Lower lobe of right lung (tissue), 2 donors: ENCODE measurements at regions not wholly inside any gene's neighbourhood (a gene's known extent, or its start where the extent isn't known, plus 50 kb on each side); places are given as distances from the start of the nearest gene placed in this dataset.

Experiments used
- ATAC-seq, 2 donors: fragments of 200-7000 bp; cut with Tn5 transposase; one replicate each; pipeline ENCODE4 v1.9.1; 2020 to 2022; ENCODE audit warnings: mild to moderate bottlenecking in 2 of 2, moderate library complexity in 2 of 2
- DNase-seq: peaks from one replicate; pipeline ENCODE4 v3.0.0-alpha.2; 2020
- H3K27ac ChIP-seq: fragments of 200-600 bp; one replicate; pipeline ENCODE4 v1.8.0; 2022
- H3K27me3 ChIP-seq: fragments of 200-600 bp; one replicate; pipeline ENCODE4 v1.8.0; 2022; ENCODE audit warnings: low read depth
- H3K36me3 ChIP-seq: fragments of 200-600 bp; one replicate; pipeline ENCODE4 v1.8.0; 2022; ENCODE audit warnings: mild to moderate bottlenecking
- H3K4me1 ChIP-seq: fragments of 200-600 bp; one replicate; pipeline ENCODE4 v1.8.0; 2022
- H3K4me3 ChIP-seq: fragments of 200-600 bp; one replicate; pipeline ENCODE4 v1.8.0; 2022; ENCODE audit warnings: mild to moderate bottlenecking
- H3K9me3 ChIP-seq: fragments of 200-600 bp; one replicate; pipeline ENCODE4 v1.8.0; 2022
- intact Hi-C: fragments of 100-400 bp; cut with DNase I; formaldehyde crosslinking; loops from one replicate; pipeline ENCODE4 v1.11.0; 2022
- TF ChIP-seq, protein P1 (sequence below): fragments of 200-600 bp; IDR thresholded peaks from one replicate; pipeline ENCODE4 v1.8.0; 2022; ENCODE audit warnings: antibody characterized with exemption, mild to moderate bottlenecking
- donor health status: DM: no; HTN: yes; CAD: no; lungs with severe emphysema.

DNA sequence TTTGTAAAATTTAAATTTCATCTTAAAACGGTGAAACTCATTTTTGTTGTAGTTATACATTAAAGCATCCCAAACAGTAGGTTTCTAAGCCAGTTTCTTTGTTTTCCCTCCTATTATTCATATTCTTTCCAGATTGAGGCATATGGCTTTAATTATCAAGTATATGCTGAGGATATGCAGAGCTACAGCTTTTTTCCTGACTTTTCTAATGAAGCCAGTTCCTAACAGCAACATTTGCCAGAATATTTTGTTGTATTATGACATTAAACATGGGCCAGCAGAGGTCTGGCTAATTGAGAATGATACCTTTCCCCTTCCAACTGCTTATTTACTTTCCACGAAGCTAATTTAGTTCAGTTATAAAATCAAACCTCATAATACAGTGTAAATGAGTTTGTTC lies 75.3 kb downstream of the SLIT2 start:
- ATAC-seq (no peak), DNase-seq (no peak)
- no peak overlapping the region for H3K4me3 ChIP-seq
- H3K27me3 ChIP-seq = no peaks in the 10 kb centered on the region
- H3K9me3 ChIP-seq = no peaks in the 10 kb centered on the region
- H3K4me1 ChIP-seq = no peaks in the 10 kb centered on the region
- intact Hi-C loops = no loop called here
- H3K27ac ChIP-seq = no peak overlapping the region
- TF ChIP-seq, protein P1, sequence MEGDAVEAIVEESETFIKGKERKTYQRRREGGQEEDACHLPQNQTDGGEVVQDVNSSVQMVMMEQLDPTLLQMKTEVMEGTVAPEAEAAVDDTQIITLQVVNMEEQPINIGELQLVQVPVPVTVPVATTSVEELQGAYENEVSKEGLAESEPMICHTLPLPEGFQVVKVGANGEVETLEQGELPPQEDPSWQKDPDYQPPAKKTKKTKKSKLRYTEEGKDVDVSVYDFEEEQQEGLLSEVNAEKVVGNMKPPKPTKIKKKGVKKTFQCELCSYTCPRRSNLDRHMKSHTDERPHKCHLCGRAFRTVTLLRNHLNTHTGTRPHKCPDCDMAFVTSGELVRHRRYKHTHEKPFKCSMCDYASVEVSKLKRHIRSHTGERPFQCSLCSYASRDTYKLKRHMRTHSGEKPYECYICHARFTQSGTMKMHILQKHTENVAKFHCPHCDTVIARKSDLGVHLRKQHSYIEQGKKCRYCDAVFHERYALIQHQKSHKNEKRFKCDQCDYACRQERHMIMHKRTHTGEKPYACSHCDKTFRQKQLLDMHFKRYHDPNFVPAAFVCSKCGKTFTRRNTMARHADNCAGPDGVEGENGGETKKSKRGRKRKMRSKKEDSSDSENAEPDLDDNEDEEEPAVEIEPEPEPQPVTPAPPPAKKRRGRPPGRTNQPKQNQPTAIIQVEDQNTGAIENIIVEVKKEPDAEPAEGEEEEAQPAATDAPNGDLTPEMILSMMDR = no peak
- no peaks in the 10 kb centered on the region for H3K36me3 ChIP-seq

DNA sequence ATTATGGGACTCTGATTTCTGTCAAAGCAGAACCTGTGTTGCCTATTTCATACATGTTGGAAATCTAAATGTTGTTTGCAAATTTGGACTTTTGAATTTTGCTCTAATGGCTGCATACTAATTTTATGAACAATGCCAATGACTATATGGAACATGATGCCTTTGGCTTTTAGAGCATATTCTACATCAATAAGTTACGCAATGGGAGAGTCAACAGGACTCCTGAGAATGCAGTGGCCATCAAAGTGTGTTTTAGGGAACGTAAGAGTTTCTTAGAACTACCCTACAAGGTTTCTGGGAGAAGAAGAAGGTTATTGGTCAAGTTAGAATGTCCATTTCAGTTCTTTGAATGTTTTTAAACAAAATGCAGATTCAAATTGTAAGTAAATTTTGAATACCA lies 76.1 kb downstream of the SLIT2 start:
- no peak for DNase-seq

DNA sequence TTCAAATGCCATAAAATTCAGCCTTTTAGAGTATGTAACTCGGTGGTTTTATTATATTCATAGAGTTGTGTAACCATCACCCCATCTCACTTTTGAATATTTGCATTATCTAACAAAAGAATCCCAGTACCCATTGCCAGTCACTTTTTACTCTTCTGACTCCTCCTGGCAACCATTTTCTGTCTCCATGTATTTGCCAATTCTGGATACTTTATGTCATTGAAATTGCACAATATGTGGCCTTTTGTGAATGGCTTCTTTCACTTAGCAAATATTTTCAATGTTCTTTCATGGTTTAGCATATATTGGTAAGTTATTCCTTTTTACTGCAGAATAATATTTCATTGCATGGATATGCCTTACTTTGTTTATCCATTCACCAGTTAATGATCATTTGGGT lies 79.9 kb downstream of the SLIT2 start:
- TF ChIP-seq, protein P1 = no peak
- no peaks in the 10 kb centered on the region for H3K4me1 ChIP-seq
- intact Hi-C loops = no loop called here
- no peak overlapping the region for H3K27ac ChIP-seq
- no peaks in the 10 kb centered on the region for H3K27me3 ChIP-seq
- H3K9me3 ChIP-seq = no peaks in the 10 kb centered on the region
- H3K36me3 ChIP-seq = no peaks in the 10 kb centered on the region
- H3K4me3 ChIP-seq = no peak overlapping the region
- DNase-seq = no peak
- ATAC-seq = no peak

More for the DNA sequence above, 76.1 kb downstream of the SLIT2 start:
- TF ChIP-seq, protein P1 = no peak
- Histone ChIP-seq H3K36me3 (no peaks in the 10 kb centered on the region), H3K4me1 (no peaks in the 10 kb centered on the region), H3K27me3 (no peaks in the 10 kb centered on the region), H3K9me3 (no peaks in the 10 kb centered on the region), H3K4me3 (no peak overlapping the region), H3K27ac (no peak overlapping the region)
- ATAC-seq = no peak
- intact Hi-C loops = no loop called here

DNA sequence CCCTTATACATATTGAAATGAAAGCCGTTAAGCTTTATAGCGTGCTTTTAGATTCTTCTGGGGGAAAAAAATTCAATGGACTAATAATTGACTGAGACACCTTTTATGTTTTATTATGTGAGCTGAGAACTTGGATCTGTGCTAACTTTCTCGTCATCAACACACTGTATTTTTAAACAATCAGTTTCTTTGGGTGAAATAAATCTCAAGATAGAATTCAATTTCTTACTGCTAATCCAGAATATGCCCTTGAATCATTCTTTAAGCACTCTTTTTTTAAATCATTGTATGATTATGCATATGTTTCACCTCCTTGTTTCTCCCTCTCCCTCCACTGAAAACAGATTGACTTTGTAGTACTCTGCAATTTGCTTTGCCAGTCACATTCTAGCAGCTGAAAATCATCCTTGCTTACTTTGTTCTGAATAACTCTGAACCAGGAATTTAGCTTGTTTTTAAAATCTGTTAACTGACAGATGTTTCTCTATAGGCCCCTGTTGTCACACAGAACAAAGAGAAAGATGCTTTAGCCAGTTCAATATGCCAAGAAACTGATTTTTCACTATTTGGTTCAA lies 81.5 kb downstream of the SLIT2 start:
- DNase-seq (no peak), ATAC-seq (no peak)
- no peaks in the 10 kb centered on the region for H3K27me3 ChIP-seq
- no peaks in the 10 kb centered on the region for H3K9me3 ChIP-seq
- no peaks in the 10 kb centered on the region for H3K36me3 ChIP-seq
- H3K4me1 ChIP-seq = no peaks in the 10 kb centered on the region
- TF ChIP-seq, protein P1 = no peak
- intact Hi-C loops = no loop called here
- no peak overlapping the region for H3K27ac ChIP-seq
- H3K4me3 ChIP-seq = no peak overlapping the region

DNA sequence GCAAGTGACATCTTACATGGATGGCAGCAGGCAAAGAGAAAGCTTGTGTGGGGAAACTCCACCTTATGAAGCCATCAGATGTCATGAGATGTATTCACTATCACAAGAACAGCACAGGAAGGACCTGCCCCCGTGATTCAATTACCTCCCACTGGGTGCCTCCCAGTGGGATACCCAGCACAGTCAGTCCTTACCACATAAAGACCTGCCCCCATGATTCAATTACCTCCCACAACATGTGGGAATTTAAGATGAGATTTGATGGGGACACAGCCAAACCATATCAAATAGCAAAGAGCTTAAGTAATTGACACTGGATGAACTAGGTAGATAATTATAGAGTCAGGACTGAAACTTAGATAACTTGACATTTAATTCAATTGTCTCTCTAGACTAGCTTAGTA lies 85.6 kb downstream of the SLIT2 start:
- no peak for DNase-seq
- H3K27me3 ChIP-seq = no peaks in the 10 kb centered on the region
- no peak overlapping the region for H3K4me3 ChIP-seq
- H3K36me3 ChIP-seq = no peaks in the 10 kb centered on the region
- H3K4me1 ChIP-seq = no peaks in the 10 kb centered on the region
- ATAC-seq = no peak
- TF ChIP-seq, protein P1 = no peak
- H3K27ac ChIP-seq = no peak overlapping the region
- intact Hi-C loops = no loop called here
- no peaks in the 10 kb centered on the region for H3K9me3 ChIP-seq

DNA sequence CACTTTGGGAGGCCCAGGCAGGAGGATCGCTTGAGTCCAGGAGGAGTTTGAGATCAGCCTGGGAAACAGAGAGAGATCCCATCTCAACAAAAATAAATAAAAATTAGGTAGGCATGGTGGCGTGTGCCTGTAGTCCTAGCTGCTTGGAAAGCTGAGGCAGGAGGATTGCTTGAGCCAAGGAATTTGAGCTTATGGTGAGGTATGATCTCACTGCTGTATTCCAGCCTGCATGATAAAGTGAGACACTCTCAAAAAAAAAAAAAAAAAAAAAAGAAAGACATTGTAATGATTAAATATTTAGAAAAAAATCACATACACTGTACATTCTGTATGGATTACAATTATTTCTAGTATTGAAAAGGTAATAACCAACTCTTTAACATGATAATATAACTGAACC lies 87.1 kb downstream of the SLIT2 start:
- intact Hi-C loops = no loop called here
- TF ChIP-seq, protein P1 = no peak
- ATAC-seq (no peak), DNase-seq (no peak)
- no peak overlapping the region for H3K27ac ChIP-seq
- no peaks in the 10 kb centered on the region for H3K4me1 ChIP-seq
- no peak overlapping the region for H3K4me3 ChIP-seq
- no peaks in the 10 kb centered on the region for H3K9me3 ChIP-seq
- H3K27me3 ChIP-seq = no peaks in the 10 kb centered on the region
- no peaks in the 10 kb centered on the region for H3K36me3 ChIP-seq
